T-helper 9 cell (primary cell): ENCODE measurements at regions not wholly inside any gene's neighbourhood (a gene's known extent, or its start where the extent isn't known, plus 50 kb on each side); places are given as distances from the start of the nearest gene placed in this dataset.

Experiments used
- DNase-seq: peaks from one replicate; pipeline ENCODE4 v3.0.0-alpha.2; 2020

GRCh38 chr4:3818371-3818770 is 52.2 kb downstream of the ADRA2C start:
- DNase-seq = no peak

GRCh38 chr4:3819210-3819919 is 53.2 kb downstream of the ADRA2C start:
- DNase-seq = no peak

- no peak for DNase-seq
Measured at GRCh38 chr4:3820016-3820805, 54.0 kb downstream of the ADRA2C start.

- DNase-seq = no peak
Measured at GRCh38 chr4:3820806-3821579, 54.8 kb downstream of the ADRA2C start.

- DNase-seq = no peak
Measured at GRCh38 chr4:3821580-3822229, 55.5 kb downstream of the ADRA2C start.

- no peak for DNase-seq
Measured at GRCh38 chr4:3822230-3822947, 56.2 kb downstream of the ADRA2C start.

- DNase-seq = no peak
Measured at GRCh38 chr4:3823496-3824341, 57.5 kb downstream of the ADRA2C start.

- no peak for DNase-seq
Measured at GRCh38 chr4:3824521-3825270, 58.5 kb downstream of the ADRA2C start.

GRCh38 chr4:3825530-3825929 is 59.3 kb downstream of the ADRA2C start:
- DNase-seq = no peak

GRCh38 chr4:3826247-3827172 is 60.3 kb downstream of the ADRA2C start:
- DNase-seq = no peak

- DNase-seq = no peak
Measured at GRCh38 chr4:3827616-3828492, 61.7 kb downstream of the ADRA2C start.

GRCh38 chr4:3828546-3828945 is 62.4 kb downstream of the ADRA2C start:
- no peak for DNase-seq

GRCh38 chr4:3829211-3829955 is 63.2 kb downstream of the ADRA2C start:
- DNase-seq = no peak

GRCh38 chr4:3829956-3830773 is 64.0 kb downstream of the ADRA2C start:
- DNase-seq = no peak

- DNase-seq = no peak
Measured at GRCh38 chr4:3830774-3831528, 64.8 kb downstream of the ADRA2C start.
